ENCODE measurements at regions not wholly inside any gene's neighbourhood (a gene's known extent, or its start where the extent isn't known, plus 50 kb on each side); places are given as distances from the start of the nearest gene placed in this dataset.

GRCh38 chr14:55734731-55735130, 154.7 kb downstream of the KTN1 start:
- Histone ChIP-seq H3K27me3 (ENCODE audit: low read depth) (no peaks in the 10 kb centered on the region), H3K4me3 (no peak overlapping the region), H3K9me3 (no peaks in the 10 kb centered on the region), H3K36me3 (no peaks in the 10 kb centered on the region), H3K27ac (no peak overlapping the region), H3K4me1 (no peaks in the 10 kb centered on the region)
- TF ChIP-seq, protein P1, sequence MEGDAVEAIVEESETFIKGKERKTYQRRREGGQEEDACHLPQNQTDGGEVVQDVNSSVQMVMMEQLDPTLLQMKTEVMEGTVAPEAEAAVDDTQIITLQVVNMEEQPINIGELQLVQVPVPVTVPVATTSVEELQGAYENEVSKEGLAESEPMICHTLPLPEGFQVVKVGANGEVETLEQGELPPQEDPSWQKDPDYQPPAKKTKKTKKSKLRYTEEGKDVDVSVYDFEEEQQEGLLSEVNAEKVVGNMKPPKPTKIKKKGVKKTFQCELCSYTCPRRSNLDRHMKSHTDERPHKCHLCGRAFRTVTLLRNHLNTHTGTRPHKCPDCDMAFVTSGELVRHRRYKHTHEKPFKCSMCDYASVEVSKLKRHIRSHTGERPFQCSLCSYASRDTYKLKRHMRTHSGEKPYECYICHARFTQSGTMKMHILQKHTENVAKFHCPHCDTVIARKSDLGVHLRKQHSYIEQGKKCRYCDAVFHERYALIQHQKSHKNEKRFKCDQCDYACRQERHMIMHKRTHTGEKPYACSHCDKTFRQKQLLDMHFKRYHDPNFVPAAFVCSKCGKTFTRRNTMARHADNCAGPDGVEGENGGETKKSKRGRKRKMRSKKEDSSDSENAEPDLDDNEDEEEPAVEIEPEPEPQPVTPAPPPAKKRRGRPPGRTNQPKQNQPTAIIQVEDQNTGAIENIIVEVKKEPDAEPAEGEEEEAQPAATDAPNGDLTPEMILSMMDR (IDR thresholded peaks at IDR 0.05) = no peak
- intact Hi-C loops (cut with DNase I) = no loop called here
- DNase-seq (no peak), ATAC-seq (no peak)

DNA sequence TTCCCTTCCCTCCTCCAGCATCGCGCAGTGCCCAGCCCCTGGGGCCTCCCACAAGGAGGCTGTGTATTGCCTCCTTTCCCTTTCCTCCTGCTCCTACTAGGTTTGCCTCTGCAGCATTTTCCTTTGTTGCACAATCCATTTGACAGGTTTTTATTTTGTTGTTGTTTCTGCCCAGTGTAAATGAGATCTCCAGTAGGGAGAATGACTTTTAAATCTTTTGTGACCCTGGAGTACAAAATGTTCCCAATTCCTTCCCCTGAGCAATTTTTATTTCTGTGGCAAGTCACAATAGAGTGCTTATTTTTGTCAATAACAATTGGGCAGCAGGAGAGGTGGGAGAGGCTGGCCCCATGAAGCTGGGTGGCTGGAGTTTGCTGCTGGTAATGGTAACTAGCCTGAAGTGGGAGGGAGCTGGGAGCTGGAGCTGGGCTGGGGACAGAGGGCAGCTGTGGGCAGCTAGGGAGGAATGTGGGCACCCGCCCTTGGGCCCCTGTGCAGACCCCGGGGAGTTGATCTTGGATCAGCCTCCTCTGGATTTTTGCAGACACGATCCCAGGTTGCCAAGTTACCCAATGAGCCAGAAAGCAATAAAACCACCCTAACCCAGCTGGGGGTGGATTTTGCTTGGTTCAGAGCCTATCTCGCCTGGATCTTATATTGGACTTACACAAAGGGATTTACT, 160.1 kb downstream of the KTN1 start:
- no peaks in the 10 kb centered on the region for H3K36me3 ChIP-seq
- TF ChIP-seq, protein P1 (IDR thresholded peaks at IDR 0.05) = no peak
- H3K4me1 ChIP-seq = no peaks in the 10 kb centered on the region
- no peak overlapping the region for H3K27ac ChIP-seq
- no peak overlapping the region for H3K4me3 ChIP-seq
- no peaks in the 10 kb centered on the region for H3K9me3 ChIP-seq
- H3K27me3 ChIP-seq (ENCODE audit: low read depth) = no peaks in the 10 kb centered on the region
- intact Hi-C loops (cut with DNase I) = no loop called here
- ATAC-seq (no peak), DNase-seq (no peak)

DNA sequence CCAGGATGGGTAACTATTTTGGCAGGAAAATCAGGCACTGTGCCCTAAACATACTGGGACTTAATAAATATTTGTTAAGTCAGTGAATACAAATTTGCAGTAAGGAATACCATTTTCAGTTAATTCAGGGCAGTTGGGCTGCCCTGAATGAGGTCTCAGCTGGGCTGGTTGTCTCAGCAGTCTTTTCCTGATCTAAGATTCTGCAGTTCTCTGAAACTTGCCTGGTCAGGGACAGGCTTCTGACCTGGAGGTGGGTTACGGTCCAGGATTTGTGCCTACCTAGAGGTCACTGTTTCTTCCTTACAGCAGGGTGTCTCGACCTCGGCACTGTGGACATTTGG, 160.6 kb downstream of the KTN1 start:
- Histone ChIP-seq H3K4me3 (no peak overlapping the region), H3K36me3 (no peaks in the 10 kb centered on the region), H3K27me3 (ENCODE audit: low read depth) (no peaks in the 10 kb centered on the region), H3K4me1 (no peaks in the 10 kb centered on the region), H3K9me3 (no peaks in the 10 kb centered on the region), H3K27ac (no peak overlapping the region)
- intact Hi-C loops (cut with DNase I) = no loop called here
- TF ChIP-seq, protein P1 (IDR thresholded peaks at IDR 0.05) = no peak
- DNase-seq (no peak), ATAC-seq (no peak)

- intact Hi-C loops (cut with DNase I) = no loop called here
- Histone ChIP-seq H3K36me3 (no peaks in the 10 kb centered on the region), H3K4me3 (no peak overlapping the region), H3K4me1 (no peaks in the 10 kb centered on the region), H3K9me3 (no peaks in the 10 kb centered on the region), H3K27ac (no peak overlapping the region), H3K27me3 (ENCODE audit: low read depth) (no peaks in the 10 kb centered on the region)
- TF ChIP-seq, protein P1 (IDR thresholded peaks at IDR 0.05) = no peak
- DNase-seq (no peak), ATAC-seq (no peak)
Observed at GRCh38 chr14:55741240-55741639, 161.2 kb downstream of the KTN1 start.

DNA sequence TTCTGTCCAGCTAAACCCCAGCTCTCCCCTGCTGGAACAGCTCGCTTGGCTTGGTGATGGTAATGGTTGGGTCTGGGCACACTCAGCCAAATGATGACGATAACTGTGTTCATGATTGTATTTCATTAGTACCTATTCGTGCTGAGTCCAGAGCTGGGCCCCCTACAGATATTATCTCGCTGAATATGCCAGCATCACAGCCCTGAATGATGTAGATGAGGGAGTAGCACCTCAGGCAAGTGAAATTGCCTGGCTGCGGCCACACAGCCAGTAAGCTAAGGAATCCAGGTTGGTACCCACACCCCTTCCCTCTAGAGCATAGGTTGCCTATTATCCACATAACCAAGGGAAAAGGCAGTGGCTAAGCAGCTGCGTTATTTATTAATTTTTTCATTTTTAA, 163.5 kb downstream of the KTN1 start:
- H3K27ac ChIP-seq = no peak overlapping the region
- intact Hi-C loops (cut with DNase I) = no loop called here
- ATAC-seq (no peak), DNase-seq (no peak)
- H3K27me3 ChIP-seq (ENCODE audit: low read depth) = no peaks in the 10 kb centered on the region
- no peaks in the 10 kb centered on the region for H3K36me3 ChIP-seq
- no peak overlapping the region for H3K4me3 ChIP-seq
- H3K9me3 ChIP-seq = no peaks in the 10 kb centered on the region
- no peaks in the 10 kb centered on the region for H3K4me1 ChIP-seq
- TF ChIP-seq, protein P1 (IDR thresholded peaks at IDR 0.05) = no peak

Measured in lower lobe of right lung (tissue), 2 donors.